A549 (cell line): ENCODE measurements at regions not wholly inside any gene's neighbourhood (a gene's known extent, or its start where the extent isn't known, plus 50 kb on each side); places are given as distances from the start of the nearest gene placed in this dataset.
A peak's percentile ranks its signal among the peaks of the same experiment; 100 is the strongest.

ENCODE experiments used
- ATAC-seq, 2 experiments: fragments of 200-7000 bp in 1 of 2; fragments of >200 bp in 1 of 2; cut with Nextera tagmentation in 1 of 2; cut with Tn5 transposase in 1 of 2; 3 replicates each; pipeline versions ENCODE4 v1.8.0 to v1.9.1; 2018 to 2020; ENCODE audit warnings: mild to moderate bottlenecking in 1 of 2, moderate library complexity in 1 of 2
- CTCF ChIA-PET: fragments of 300-600 bp; sonication (Branson Sonifier 250); formaldehyde crosslinking; extraction: SDS; loops from one replicate; lab custom pipeline; 2021; ENCODE audit warnings: antibody characterized with exemption, inconsistent platforms; lab: Yijun Ruan, JAX
- POLR2A ChIA-PET: fragments of 350-600 bp; formaldehyde crosslinking; extraction: SDS; loops from one replicate; lab custom pipeline; 2021; ENCODE audit warnings: antibody characterized with exemption, inconsistent platforms; lab: Yijun Ruan, JAX
- DNase-seq, 2 experiments: peaks; one replicate each; pipeline versions ENCODE4 v3.0.0 to v3.0.0-alpha.2; 2011 to 2016; ENCODE audit warnings: low read depth in 1 of 2, low spot score in 1 of 2
- FAIRE-seq: peaks from 2 replicates; lab custom pipeline; 2011; peaks lifted over from hg19 to GRCh38; lab: Jason Lieb, UNC
- H3K27ac ChIP-seq, 2 experiments: fragments of >200 bp; sonication (Bioruptor Twin); formaldehyde crosslinking; 3 replicates each; pipeline ENCODE4 v1.5.1; 2016 to 2017
- H3K4me1 ChIP-seq: fragments of >200 bp; sonication (Bioruptor Twin); formaldehyde crosslinking; 3 replicates; pipeline ENCODE4 v1.6.1; 2016
- H3K4me2 ChIP-seq: fragments of >200 bp; sonication (Bioruptor Twin); formaldehyde crosslinking; 3 replicates; pipeline ENCODE4 v1.6.1; 2016
- H3K4me3 ChIP-seq: fragments of >200 bp; sonication (Bioruptor Twin); formaldehyde crosslinking; 3 replicates; pipeline ENCODE4 v1.5.1; 2016
- H3K9me3 ChIP-seq: fragments of >200 bp; sonication (Bioruptor Twin); formaldehyde crosslinking; 3 replicates; pipeline ENCODE4 v1.6.1; 2016
- ATOH8 ChIP-seq: fragments of 250-450 bp; sonication (Bioruptor Pico); IDR thresholded peaks from 2 replicates; pipeline ENCODE4 v1.5.0; 2020; ENCODE audit warnings: low read depth, mild to moderate bottlenecking, moderate library complexity
- BHLHE40 ChIP-seq: IDR thresholded peaks from 2 replicates; pipeline ENCODE4 v1.6.1; 2012; ENCODE audit warnings: low read depth, low read length, inconsistent platforms
- CBX2 ChIP-seq: fragments of 200-600 bp; sonication (generic); IDR thresholded peaks from 2 replicates; pipeline ENCODE4 v1.6.1; 2016; ENCODE audit warnings: low read depth, mild to moderate bottlenecking, borderline replicate concordance
- CHD2 ChIP-seq: fragments of 150-350 bp; IDR thresholded peaks from 2 replicates; pipeline ENCODE4 v1.6.1; 2014; ENCODE audit warnings: low read length; ENCODE audit not compliant: partially characterized antibody
- CTCF ChIP-seq: fragments of >200 bp; sonication (Bioruptor Twin); formaldehyde crosslinking; IDR thresholded peaks from 3 replicates; pipeline ENCODE4 v1.5.1; 2016
- EHF ChIP-seq: fragments of 250-450 bp; sonication (Bioruptor Pico); IDR thresholded peaks from 2 replicates; pipeline ENCODE4 v1.5.0; 2020; ENCODE audit warnings: mild to moderate bottlenecking
- EHMT2 ChIP-seq: fragments of 200-600 bp; sonication (generic); IDR thresholded peaks from 2 replicates; pipeline ENCODE4 v1.6.1; 2016; ENCODE audit warnings: antibody characterized with exemption, low read depth, mild to moderate bottlenecking, moderate library complexity
- EP300 ChIP-seq, 2 experiments: fragments of >200 bp; sonication (Bioruptor Twin); formaldehyde crosslinking; IDR thresholded peaks; 2 replicates in 1 of 2; 3 replicates in 1 of 2; pipeline ENCODE4 v1.6.1; 2016 to 2017
- FOSB ChIP-seq: fragments of 250-450 bp; sonication (Bioruptor Pico); IDR thresholded peaks from 2 replicates; pipeline ENCODE4 v1.5.0; 2020; ENCODE audit warnings: mild to moderate bottlenecking, moderate library complexity
- GATA3 ChIP-seq: IDR thresholded peaks from 2 replicates; pipeline ENCODE4 v1.6.1; 2012; ENCODE audit warnings: borderline replicate concordance
- HDAC2 ChIP-seq: fragments of 200-600 bp; sonication (generic); IDR thresholded peaks from 2 replicates; pipeline ENCODE4 v1.6.1; 2016
- HES2 ChIP-seq: fragments of >200 bp; sonication (Bioruptor Twin); formaldehyde crosslinking; IDR thresholded peaks from 2 replicates; pipeline ENCODE4 v1.6.1; 2016
- HOXA7 ChIP-seq: fragments of 250-450 bp; sonication (Bioruptor Pico); IDR thresholded peaks from 2 replicates; pipeline ENCODE4 v1.5.0; 2020; ENCODE audit warnings: mild to moderate bottlenecking, moderate library complexity
- KDM1A ChIP-seq: fragments of 200-600 bp; sonication (generic); IDR thresholded peaks from 2 replicates; pipeline ENCODE4 v1.6.1; 2016; ENCODE audit warnings: low read depth, mild to moderate bottlenecking
- KDM5A ChIP-seq: fragments of 200-600 bp; sonication (generic); IDR thresholded peaks from 2 replicates; pipeline ENCODE4 v1.6.1; 2016; ENCODE audit warnings: antibody characterized with exemption, mild to moderate bottlenecking
- MAFK ChIP-seq: fragments of 450-650 bp; IDR thresholded peaks from 2 replicates; pipeline ENCODE4 v1.6.1; 2014; ENCODE audit not compliant: partially characterized antibody
- MAZ ChIP-seq: fragments of 150-350 bp; IDR thresholded peaks from 2 replicates; pipeline ENCODE4 v1.6.1; 2014; ENCODE audit warnings: antibody characterized with exemption, low read depth, low read length, borderline replicate concordance
- MYC ChIP-seq: IDR thresholded peaks from 2 replicates; pipeline ENCODE4 v1.6.1; 2012; ENCODE audit warnings: mild to moderate bottlenecking, inconsistent platforms, low read length, improper control_type of control experiment, borderline replicate concordance
- NFE2L2 ChIP-seq: fragments of 150-350 bp; conservative IDR thresholded peaks from 2 replicates; pipeline ENCODE4 v1.6.1; 2014; ENCODE audit warnings: low read length
- NR3C1 ChIP-seq: fragments of >200 bp; sonication (Bioruptor Twin); formaldehyde crosslinking; IDR thresholded peaks from 3 replicates; pipeline ENCODE4 v1.6.1; 2017
- PHF8 ChIP-seq: fragments of 200-600 bp; sonication (generic); IDR thresholded peaks from 2 replicates; pipeline ENCODE4 v1.6.1; 2016; ENCODE audit warnings: low read depth, mild to moderate bottlenecking, antibody characterized with exemption, moderate library complexity, borderline replicate concordance
- POLR2AphosphoS2 ChIP-seq: conservative IDR thresholded peaks from 2 replicates; pipeline ENCODE4 v1.6.1; 2012; ENCODE audit warnings: low read length, improper control_type of control experiment, inconsistent platforms
- RARB ChIP-seq: fragments of 250-450 bp; sonication (Bioruptor Pico); IDR thresholded peaks from 2 replicates; pipeline ENCODE4 v1.8.0; 2021; ENCODE audit warnings: mild to moderate bottlenecking, moderate library complexity
- TP53 ChIP-seq: fragments of 250-450 bp; sonication (Bioruptor Pico); IDR thresholded peaks from 2 replicates; pipeline ENCODE4 v1.5.0; 2021; ENCODE audit warnings: mild to moderate bottlenecking, moderate library complexity
- USF2 ChIP-seq: fragments of 450-650 bp; IDR thresholded peaks from 2 replicates; pipeline ENCODE4 v1.6.1; 2014; ENCODE audit warnings: antibody characterized with exemption
- ZSCAN20 ChIP-seq: fragments of 250-450 bp; sonication (Bioruptor Pico); IDR thresholded peaks from 2 replicates; pipeline ENCODE4 v1.8.0; 2022; ENCODE audit warnings: mild to moderate bottlenecking, moderate library complexity
- WGBS: methylation state at CpG from one replicate; pipeline ENCODE4 v1.1.6; 2017; ENCODE audit errors: missing lambda C conversion rate; 5-methylcytosine and 5-hydroxymethylcytosine counted together

- POLR2A ChIA-PET: no interaction called here
- no peak for DNase-seq
- Histone ChIP-seq H3K4me2 (no peak overlapping the region), H3K9me3 (no peaks in the 10 kb centered on the region), H3K27ac (no peak overlapping the region), H3K4me1 (no peaks in the 10 kb centered on the region), H3K4me3 (no peak overlapping the region)
- peak; percentile 25 for TF ChIP-seq MAFK
- no peak for TF ChIP-seq CHD2
- no peak for TF ChIP-seq FOSB (CRISPR knock-in tag)
- CTCF ChIA-PET: no interaction called here
- FAIRE-seq: no peak
- no peak for ATAC-seq
These were observed 447.2 kb upstream of the MEF2C start for GRCh38 chr5:89330140-89330539.

- TF ChIP-seq ATOH8 (CRISPR knock-in tag): no peak
- no peak for TF ChIP-seq PHF8
- no peak for TF ChIP-seq HDAC2
- TF ChIP-seq ZSCAN20: no peak
- no peak for TF ChIP-seq TP53 (CRISPR knock-in tag)
- TF ChIP-seq CBX2: no peak
- no peak for TF ChIP-seq NFE2L2
- TF ChIP-seq EHF: no peak
- no peaks in the 10 kb centered on the region for H3K9me3 ChIP-seq
- DNase-seq (no peak), ATAC-seq (no peak), FAIRE-seq (no peak)
- ChIA-PET POLR2A (no interaction called here), CTCF (no interaction called here)
- no peaks in the 10 kb centered on the region for H3K4me1 ChIP-seq
- no peak overlapping the region for H3K4me3 ChIP-seq
- no peak overlapping the region for H3K4me2 ChIP-seq
- H3K27ac ChIP-seq: no peak overlapping the region
- WGBS: 3% methylated on average over 3 of the region's 3 CpGs
These were observed 444.6 kb upstream of the MEF2C start for GRCh38 chr5:89327608-89328007.

GRCh38 chr5:89324990-89325389, 442.0 kb upstream of the MEF2C start:
- no peak for ATAC-seq
- no peaks in the 10 kb centered on the region for H3K9me3 ChIP-seq
- H3K4me3 ChIP-seq: no peak overlapping the region
- H3K4me1 ChIP-seq: no peaks in the 10 kb centered on the region
- no peak overlapping the region for H3K27ac ChIP-seq
- no peak for FAIRE-seq
- POLR2A ChIA-PET: no interaction called here
- DNase-seq: no peak
- H3K4me2 ChIP-seq: no peak overlapping the region
- TF ChIP-seq BHLHE40 (no peak), CTCF (no peak), NR3C1 (no peak), HES2 (no peak), ATOH8 (CRISPR knock-in tag) (no peak), RARB (CRISPR knock-in tag) (no peak)
- CTCF ChIA-PET: no interaction called here

- DNase-seq: no peak
- no peak for TF ChIP-seq GATA3
- TF ChIP-seq USF2: no peak
- no peak for TF ChIP-seq KDM1A
- TF ChIP-seq EP300 (IDR thresholded peaks at IDR 0.05): no peak
- TF ChIP-seq KDM5A: no peak
- TF ChIP-seq HOXA7 (CRISPR knock-in tag): no peak
- no peak for TF ChIP-seq MYC
- TF ChIP-seq ATOH8 (CRISPR knock-in tag): no peak
- no peak for TF ChIP-seq EHMT2
- TF ChIP-seq CBX2: no peak
- no peak for TF ChIP-seq HES2
- no peak for TF ChIP-seq POLR2AphosphoS2
- no peak for TF ChIP-seq MAZ
- TF ChIP-seq, all 56 proteins: peak for 0
- Histone ChIP-seq H3K4me3 (no peak overlapping the region), H3K9me3 (no peaks in the 10 kb centered on the region), H3K4me2 (no peak overlapping the region), H3K27ac (no peak overlapping the region), H3K4me1 (no peaks in the 10 kb centered on the region)
- FAIRE-seq (no peak), ATAC-seq (no peak)
- CTCF ChIA-PET: no interaction called here
- WGBS: 1% methylated on average over 3 of the region's 3 CpGs
- POLR2A ChIA-PET: no interaction called here
These were observed 437.7 kb upstream of the MEF2C start for GRCh38 chr5:89320421-89321277.
